NCI-H2171 (cell line): ENCODE measurements at regions not wholly inside any gene's neighbourhood (a gene's known extent, or its start where the extent isn't known, plus 50 kb on each side); places are given as distances from the start of the nearest gene placed in this dataset.

Experiments used
- DNase-seq: peaks from one replicate; lab custom pipeline; 2025; lab: John Stamatoyannopoulos, UW

DNA sequence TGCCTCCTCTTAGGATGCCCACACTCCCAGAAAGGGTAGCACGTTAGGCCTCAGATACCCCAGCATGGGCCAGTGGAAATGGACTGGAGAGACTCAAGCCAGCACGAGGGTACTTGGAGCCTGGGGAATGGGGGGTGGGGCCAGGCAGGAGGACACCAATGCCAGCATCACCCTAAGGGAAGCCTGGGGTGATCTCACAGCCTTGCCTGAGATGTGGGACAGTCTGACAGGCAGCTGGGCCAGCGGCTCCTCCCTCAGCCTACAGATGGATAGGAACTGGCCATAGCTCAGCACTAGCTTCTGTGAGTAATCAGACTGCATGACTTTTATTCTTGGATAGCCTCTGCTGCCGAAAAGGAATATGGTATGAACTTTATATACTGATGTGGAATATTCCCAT lies 59.6 kb upstream of the MRPS22 start:
- no peak for DNase-seq

DNA sequence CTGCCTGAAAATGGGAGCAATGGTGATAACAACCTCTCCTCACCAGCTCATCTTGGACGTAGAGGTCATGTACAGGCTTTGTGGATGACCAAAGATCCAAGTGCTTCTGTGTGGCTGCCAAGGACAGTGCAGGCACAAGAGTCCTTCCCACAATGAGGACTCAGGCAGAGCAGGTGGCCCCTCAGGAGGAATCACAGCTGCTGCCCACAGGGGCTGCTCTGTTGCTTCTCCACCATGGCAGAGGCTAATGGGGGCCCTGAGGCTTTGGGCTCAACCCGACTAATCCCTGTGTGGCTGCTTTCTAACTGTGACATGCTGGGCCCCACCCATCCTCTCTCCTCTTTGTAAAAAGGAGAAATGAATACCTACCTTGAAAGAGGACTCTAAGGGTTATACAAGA lies 58.1 kb upstream of the MRPS22 start:
- DNase-seq = no peak

- DNase-seq = no peak
Measured at GRCh38 chr3:139286241-139286640, 57.6 kb upstream of the MRPS22 start.

GRCh38 chr3:139286825-139287224 lies 57.0 kb upstream of the MRPS22 start:
- DNase-seq = no peak

DNA sequence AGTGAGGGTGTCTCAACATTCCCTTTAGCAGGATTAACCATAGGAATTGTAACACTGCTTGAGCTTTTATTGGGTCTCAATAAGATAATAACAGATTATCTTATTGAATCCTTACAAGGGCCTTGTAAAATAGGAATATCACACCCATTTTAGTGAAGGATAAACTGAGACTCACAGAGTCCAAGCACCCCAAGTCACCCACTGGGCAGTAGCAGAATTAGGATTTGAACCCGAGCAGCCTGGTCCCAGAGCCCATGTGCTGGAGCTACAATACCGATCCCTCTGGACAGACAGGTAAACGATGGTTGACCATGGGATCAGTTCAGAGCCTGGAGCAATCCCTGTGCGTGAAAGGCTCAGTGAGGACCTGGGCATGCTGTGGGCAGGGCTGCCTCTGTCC lies 56.3 kb upstream of the MRPS22 start:
- no peak for DNase-seq

- DNase-seq = no peak
Measured at GRCh38 chr3:139288266-139288821, 55.5 kb upstream of the MRPS22 start.

GRCh38 chr3:139289860-139290524 lies 53.8 kb upstream of the MRPS22 start:
- DNase-seq = no peak

GRCh38 chr3:139291276-139292051 lies 52.4 kb upstream of the MRPS22 start:
- DNase-seq = no peak

DNA sequence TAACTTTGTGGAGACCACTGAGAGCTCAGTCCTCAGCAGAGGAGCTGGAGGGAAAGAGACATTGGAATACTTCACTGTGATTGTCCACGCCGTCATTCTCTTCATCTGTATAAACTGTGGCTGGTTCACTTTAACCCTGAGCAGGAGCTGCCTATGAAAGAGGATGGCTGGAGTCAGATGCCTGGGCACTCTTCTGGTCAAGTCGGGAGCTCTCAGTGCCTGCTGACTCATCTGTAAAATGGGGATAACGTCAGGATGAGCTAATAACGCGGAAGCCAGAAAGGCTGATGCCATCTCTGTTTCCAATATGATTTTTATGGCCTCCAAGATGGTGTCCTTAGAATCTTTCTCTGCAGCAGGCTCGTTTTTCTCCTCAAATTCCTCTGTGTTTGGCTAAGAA lies 51.6 kb upstream of the MRPS22 start:
- DNase-seq = no peak

DNA sequence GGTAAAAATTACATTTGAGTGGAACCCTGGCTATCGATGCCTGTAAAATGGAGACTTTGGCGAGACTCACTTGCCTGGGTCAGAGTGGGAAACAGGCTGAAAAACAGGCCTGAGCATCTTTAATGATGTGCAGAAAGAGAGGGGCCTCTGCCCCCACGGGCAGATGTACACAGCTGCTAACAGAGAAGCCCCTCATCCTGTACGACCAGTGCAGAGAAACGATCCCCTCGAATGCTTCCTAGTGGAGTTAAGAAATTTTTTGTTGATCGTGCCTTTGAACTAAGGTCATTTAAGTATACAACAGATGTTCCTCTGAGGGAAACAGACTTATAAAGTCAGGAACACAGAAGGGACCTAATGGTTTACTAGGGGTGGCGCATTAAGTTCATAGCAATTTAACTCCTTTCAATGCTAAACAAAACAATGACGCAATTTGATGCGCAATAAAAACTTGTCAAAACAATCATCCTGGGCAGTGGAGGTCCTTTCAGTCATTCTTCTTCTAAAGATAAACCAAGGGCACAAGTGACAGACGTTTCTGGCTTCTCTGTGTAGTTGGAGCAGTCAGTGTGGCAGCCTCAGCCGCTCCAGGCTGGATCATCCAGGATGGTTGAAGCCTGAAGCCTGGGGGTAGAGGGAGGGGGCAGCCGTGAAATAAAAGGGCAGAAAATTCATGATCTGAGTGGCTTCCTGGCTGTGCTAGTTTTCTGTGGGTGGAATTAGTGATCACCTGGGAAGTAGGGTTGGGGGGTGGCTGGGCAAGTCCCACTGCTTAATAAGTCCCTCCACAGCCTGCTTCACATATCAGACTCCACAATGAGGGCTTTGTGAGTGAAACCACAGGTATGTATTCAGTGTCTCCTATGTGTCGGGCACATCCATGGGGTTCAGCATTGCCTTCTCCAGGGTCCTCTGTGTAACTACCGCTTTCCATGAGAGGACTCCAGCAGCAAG lies 50.8 kb upstream of the MRPS22 start:
- DNase-seq = no peak

DNA sequence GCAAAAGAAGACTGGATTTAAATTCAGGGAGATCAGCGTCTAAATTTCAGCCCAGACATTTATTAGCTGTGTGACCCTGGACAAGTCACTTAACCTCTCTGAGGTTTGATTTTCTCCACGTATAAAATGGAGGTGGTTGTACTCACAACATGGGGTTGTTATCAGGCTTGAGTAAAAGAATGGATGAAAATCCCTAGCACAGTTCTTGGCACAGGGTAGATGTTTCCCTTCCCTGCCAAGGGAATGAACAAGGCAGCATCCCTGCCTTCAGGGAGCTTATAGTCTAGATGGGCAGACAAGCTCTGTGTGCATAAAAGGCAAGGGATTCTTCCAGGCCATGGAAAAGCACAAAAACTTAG lies 50.2 kb upstream of the MRPS22 start:
- DNase-seq = no peak
